HG03039 (cell line): ENCODE measurements at regions not wholly inside any gene's neighbourhood (a gene's known extent, or its start where the extent isn't known, plus 50 kb on each side); places are given as distances from the start of the nearest gene placed in this dataset.
"Not testable (repeated sequence)": the region's sequence is repeated elsewhere in the genome, so short reads cannot be mapped to it uniquely, and the experiment has no call there.

Experiments used
- ATAC-seq: cut with Tn5 transposase; IDR thresholded peaks from one replicate; pipeline ENCODE4 v1.9.1; 2021; ENCODE audit warnings: mild to moderate bottlenecking, moderate library complexity; ENCODE audit not compliant: unreplicated experiment

GRCh38 chr4:28436191-28437080, 1575.8 kb downstream of the STIM2 start:
- no peak for ATAC-seq

GRCh38 chr4:28443371-28443770, 1582.7 kb downstream of the STIM2 start:
- no peak for ATAC-seq

GRCh38 chr4:28443801-28444412, 1583.3 kb downstream of the STIM2 start:
- ATAC-seq, result no peak

- ATAC-seq, result no peak
These were observed 1584.3 kb downstream of the STIM2 start for GRCh38 chr4:28444886-28445496.

GRCh38 chr4:28449085-28449484, 1588.4 kb downstream of the STIM2 start:
- ATAC-seq, result no peak

GRCh38 chr4:28451346-28451745, 1590.7 kb downstream of the STIM2 start:
- no peak for ATAC-seq

DNA sequence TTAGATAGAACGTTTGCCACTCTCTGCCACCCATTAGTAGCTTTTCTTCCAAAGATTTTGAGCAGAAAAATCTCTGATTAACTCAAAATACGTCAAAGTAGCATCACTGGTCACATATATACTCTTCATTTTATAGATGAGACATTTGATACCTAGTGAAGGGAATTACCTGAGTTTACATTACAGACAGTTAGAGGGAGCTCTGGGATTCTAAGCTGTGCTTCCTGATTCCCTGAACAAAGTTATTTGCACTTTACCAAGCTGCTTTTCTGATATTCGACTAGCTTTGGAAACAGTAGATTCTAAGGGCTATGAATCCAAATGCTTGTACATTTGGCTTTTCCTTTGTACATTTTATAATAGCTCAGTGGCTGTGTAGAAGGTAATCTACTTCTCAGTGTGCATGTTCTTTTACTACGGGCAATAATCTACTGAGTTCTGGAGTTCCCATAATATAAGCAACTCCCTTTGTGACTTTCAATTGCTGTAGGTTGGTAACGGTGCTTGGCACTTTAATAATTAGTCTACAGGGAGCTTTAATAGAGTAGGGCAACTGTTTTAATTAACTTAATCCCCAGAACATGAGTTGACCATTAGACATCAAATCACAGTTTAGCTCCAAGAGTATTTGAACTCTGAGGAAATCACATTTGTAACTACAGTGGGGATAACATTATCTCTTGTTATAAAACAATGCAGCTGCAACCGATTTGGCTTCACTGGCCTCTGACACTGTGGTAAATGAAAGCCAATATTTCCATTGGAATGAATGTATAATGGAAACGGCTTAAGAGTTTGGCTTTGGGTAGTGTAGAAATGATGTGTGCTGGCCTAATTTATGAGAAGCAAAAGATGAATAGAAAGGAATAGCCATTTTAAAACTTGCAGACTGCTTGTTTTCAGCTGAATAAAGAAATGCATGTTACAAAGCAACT, 1602.4 kb downstream of the STIM2 start:
- no peak for ATAC-seq

GRCh38 chr4:28464823-28465222, 1604.2 kb downstream of the STIM2 start:
- ATAC-seq, result no peak

DNA sequence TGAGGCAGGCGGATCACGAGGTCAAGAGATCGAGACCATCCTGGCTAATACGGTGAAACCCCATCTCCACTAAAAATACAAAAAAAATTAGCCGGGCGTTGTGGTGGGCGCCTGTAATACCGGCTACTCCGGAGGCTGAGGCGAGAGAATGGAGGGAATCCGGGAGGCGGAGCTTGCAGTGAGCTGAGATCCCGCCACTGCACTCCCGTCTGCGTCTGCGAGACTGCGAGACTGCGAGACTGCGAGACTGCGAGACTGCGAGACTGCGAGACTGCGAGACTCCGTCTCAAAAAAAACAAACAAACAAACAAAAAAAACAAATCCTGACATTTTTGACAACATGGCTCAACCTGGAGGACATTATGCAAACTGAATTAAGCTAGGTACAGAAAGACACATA, 1606.2 kb downstream of the STIM2 start:
- ATAC-seq, result not testable (repeated sequence)

GRCh38 chr4:28469387-28469786, 1608.7 kb downstream of the STIM2 start:
- ATAC-seq, result no peak

GRCh38 chr4:28469886-28470285, 1609.2 kb downstream of the STIM2 start:
- ATAC-seq, result no peak

DNA sequence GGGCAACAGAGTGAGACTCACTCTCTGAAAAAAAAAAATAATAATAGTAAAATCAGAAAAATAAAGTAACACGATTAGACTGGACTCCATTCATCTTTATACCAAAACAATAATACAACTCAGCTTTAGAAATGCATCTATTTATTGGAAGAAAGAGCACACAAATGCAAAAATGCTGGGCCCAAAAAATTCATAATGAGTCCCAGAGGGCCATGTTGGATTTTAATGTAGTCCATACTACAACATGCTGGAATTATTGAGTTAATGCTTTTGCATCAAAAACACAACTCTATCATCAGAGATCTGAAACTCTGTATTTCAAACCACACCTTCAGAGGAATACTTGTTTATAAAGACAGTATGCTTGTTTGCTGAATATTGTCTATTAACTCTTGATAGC, 1614.7 kb downstream of the STIM2 start:
- ATAC-seq, result no peak

DNA sequence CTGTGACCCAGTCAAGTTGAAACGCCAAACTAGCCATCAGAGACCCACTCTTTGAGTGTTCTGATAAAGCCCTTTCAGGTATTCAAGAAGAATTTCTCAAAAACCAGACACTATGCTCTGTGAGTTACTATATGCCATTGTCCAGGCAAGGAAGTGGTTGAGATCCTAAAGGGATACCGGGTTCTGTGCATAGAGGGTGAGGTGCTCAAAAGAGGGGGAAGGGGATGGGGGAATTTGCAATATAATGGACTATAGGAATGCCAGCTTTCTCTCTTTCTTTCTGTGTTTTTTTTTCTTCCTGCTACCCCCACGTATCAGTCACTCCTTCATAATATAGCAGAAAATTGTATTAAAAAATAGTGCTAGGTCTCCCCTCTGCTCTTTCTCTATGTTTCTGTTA, 1619.0 kb downstream of the STIM2 start:
- ATAC-seq, result no peak

DNA sequence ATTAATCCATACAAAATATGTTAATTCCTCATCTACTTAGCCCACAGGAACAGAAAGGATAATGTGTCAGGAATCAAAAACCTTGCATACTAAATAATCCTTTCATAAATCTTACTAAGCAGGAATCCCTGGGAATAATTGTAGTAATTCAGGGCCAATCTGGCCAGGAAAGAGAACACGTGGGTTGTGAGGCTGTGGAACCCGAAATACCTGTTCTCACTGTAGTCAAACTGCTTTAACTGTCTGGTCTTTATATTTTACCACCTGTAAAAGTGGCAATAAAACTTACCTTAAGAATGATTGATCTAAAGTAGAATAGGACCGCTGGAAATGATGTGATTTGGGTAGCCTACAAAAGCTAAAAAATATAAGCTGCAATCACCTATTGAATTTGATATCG, 1620.9 kb downstream of the STIM2 start:
- ATAC-seq, result no peak

DNA sequence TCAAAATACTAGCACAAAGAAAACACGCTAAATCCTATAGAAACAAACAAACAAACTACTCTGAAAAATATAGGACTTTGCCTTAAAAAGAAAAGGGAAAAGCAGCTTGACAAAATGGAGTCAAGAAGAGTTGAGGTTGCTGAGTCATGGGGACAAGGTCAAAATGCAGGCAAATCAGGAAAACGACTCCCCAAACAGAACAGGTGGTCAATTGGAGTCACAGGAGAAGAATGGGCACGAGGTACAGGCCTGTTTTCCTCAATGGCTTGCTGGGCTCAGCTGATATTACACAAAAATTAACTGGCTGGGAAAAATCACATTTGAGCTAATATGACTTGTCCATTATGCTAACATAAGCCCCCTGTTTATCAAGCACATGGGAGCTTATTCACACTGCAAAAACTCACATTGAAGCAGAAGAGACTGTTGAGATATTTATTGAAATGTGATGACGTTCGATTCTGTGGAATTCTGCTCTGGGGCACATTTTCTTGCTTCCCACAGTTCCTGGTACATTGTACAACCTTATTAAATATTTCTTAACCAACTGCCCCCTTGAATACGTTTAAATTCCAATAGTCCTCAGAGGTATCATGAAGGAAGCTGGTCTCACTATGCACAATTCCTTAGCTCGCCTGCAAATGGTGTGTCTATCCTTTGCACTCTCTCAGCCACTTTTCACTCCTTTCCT, 1622.1 kb downstream of the STIM2 start:
- ATAC-seq, result no peak

DNA sequence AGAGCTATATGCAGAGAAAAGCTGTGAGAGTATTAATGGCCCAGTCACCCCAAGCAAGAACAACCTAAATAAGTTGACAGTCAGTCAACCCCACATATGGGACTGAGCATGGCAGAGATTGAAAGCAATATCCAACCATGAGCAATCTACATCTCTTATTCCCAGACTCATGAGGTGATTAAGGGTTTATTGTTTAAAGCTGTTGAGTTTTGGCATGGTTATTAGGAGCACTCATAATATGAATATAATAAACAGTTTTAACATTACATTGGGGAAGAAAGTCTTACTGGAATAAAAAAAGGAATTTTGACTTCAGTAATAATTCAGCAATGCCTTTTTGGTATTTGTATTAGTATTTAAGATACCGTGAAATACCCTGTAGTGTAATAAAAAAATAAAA, 1627.4 kb downstream of the STIM2 start:
- no peak for ATAC-seq

GRCh38 chr4:28490669-28491068, 1630.0 kb downstream of the STIM2 start:
- no peak for ATAC-seq

GRCh38 chr4:28505064-28505463, 1644.4 kb downstream of the STIM2 start:
- ATAC-seq, result no peak

DNA sequence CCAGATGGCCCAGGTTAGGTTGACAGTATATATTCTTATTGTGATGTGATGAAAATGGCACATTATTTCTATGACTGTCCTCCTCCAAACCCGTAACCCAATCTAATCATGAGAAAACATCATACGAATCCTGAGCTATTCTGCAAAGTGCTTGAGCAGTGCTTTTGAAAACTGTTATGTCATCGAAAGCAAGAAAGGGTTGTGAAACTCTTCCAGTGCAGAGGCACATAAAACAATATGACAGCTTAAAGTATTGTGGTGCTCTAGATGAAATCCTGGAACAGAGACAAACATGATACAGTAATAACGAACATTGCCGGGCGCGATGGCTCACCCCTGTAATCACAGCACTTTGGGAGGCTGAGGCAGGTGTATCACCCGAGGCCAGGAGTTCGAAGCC, 1648.0 kb downstream of the STIM2 start:
- no peak for ATAC-seq

GRCh38 chr4:28514766-28515165, 1654.1 kb downstream of the STIM2 start:
- not testable (repeated sequence) for ATAC-seq
